ENCODE measurements at regions not wholly inside any gene's neighbourhood (a gene's known extent, or its start where the extent isn't known, plus 50 kb on each side); places are given as distances from the start of the nearest gene placed in this dataset.

DNA sequence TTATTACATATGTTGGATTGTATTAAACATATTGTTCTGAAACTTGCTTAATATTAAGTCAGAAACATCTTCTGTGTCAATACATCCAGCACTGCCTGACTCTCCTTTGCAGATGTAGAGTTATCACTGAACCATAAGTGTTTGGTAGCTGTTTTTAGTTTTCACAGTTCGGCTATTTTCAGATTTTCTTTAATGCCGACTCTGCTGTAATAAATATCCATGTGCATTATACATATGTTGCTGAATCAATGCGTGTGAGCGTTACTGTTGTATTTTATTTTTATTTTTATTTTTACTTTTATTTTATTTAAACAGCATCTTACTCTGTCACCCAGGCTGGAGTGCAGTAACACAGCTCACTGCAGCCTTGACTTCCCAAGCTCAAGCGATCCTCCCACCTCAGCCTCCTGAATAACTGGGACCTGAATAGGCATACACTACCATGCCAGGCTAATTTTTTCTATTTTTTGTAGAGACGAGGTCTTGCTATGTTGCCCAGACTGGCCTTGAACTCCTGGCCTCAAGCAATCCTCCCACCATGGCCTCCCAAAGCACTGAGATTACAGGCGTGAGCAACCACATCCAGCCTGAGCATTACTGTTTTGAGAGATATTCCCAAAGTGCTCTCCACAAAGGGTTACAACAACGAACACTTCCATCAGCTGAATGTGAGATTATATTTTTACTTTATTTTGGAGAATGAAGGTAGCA, 50.7 kb upstream of the NOCT start:
- no peak for DNase-seq (ENCODE audit: low read depth)

DNA sequence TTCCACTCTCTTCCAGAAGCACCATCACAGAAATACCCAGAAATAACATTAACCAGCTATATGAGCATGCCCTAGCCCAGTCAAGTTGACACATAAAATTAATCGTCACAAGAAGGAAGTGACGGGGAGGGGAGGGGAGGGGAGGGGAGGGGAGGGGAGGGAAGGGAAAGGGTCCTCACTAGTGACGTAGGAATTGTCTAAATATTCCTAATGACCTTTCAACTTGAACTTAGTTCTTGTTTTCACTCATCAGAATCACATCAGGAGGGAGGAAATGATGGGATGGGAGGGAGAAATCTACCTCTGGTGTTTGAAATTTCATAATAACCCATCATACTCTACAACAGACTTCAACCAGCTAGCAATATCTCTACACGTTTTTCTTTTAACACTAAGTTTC, 52.2 kb upstream of the NOCT start:
- DNase-seq (ENCODE audit: low read depth), result no peak

DNA sequence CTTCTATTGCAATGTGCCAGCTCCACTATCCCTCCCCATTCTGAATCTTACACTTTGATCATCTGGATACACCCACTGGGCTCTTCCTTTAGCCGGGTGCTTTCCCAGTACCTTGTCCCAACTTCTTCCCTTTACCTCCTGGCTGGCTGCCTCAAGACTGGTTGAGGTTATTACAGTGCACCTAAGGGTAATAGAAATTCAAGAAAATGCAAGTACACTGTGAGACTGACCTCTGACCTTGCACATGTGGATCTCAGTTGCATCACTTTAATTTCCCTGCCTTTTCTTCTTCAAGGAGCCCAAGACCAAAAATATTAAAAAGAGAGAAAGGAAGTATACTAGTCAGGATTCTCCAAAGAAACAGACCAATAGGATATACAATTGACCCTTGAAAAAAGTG, 53.9 kb upstream of the NOCT start:
- no peak for DNase-seq (ENCODE audit: low read depth)

DNA sequence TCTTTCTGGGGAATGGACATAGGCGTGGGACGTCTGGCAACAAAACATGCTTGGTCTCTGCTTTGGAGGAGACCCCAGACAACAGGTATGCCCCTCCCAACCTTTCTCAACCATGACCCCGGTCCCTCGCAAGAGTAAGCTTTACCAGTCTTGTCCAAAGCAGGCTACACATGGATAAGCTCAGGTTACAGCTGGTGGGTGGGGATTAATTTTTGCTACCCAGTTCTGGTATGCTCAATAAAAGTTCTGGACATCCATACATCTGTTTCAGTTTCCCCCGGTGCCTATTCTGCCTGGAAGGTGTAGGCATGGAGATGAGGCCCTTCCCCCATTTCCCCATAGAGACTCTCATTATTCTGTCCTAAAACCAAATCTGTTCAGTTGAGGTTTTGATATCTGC, 54.5 kb upstream of the NOCT start:
- DNase-seq (ENCODE audit: low read depth), result no peak

DNA sequence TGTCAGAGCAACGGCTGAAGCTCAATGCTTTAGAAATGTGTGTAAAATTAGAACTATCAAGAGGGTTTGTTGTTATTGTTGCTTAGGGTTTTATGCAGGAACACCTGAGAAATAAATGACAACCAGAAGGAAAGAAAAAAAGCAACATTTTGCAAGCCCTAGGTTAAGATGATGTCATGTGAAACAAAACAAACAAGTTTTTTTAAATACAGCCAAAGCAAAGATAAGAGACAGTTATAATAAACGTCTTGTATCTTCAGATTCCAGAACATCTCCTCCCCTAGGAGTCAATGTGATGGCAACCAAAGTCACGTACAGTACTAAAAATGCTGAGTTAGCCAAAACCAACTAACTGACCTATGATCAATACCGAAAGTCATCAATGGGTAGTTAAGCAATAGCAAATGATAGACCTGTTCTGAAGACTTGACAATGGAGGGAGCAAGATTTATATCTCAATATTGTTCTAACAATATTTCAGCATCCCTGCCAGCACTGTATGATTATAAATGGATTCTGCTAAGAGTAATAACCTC, 55.3 kb upstream of the NOCT start:
- DNase-seq (ENCODE audit: low read depth), result no peak

DNA sequence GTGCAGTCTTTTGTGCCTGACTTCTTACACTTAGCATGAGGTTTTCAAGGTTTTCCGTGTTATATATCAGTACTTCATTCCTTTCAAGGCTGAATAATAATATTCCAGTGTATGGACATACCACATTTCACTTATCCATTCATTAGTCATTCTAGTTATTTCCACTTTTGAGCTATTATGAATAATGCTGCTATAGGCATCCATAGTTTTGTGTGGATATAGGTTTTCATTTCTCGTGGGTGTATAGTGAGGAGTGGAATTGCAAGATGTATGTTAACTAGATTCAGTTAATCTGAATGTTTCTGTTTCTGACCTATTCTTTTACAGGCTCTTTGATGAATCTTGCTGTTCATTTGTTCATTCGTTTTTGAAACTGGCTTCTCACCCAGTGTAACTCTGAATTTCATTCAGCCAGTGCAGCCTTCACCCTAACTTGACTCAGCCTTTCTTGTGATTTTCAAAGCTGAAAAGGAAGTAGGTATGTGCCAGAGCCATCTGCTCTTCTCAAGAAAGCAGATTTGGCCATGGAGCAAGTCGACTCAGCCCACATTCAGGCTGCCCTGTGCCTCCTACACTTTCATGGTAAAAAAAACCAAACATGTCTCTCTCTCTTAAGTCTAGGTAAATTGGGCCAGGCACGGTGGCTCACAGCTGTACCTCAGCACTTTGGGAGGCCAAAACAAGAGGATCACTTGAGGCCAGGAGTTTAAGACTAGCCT, 56.3 kb upstream of the NOCT start:
- DNase-seq (ENCODE audit: low read depth), result no peak

DNA sequence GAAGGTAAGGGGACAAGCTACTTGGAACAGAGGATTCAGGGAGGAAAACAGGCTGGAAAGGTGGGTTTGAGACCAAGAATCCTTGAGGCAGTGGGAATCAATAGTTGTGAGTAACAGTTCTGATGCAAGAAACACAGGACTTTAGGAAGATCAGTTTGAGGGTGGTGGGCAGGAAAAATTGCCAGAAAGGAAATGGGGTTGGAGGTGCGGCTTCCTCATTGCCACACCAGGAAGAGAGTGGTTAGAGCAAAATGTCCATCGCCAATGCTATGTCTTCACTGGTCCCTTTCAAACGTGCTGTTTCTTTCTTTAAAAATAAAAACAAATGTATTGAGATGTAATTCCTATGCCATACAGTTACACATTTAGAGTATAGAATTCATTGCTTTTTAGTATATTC, 57.1 kb upstream of the NOCT start:
- no peak for DNase-seq (ENCODE audit: low read depth)

DNA sequence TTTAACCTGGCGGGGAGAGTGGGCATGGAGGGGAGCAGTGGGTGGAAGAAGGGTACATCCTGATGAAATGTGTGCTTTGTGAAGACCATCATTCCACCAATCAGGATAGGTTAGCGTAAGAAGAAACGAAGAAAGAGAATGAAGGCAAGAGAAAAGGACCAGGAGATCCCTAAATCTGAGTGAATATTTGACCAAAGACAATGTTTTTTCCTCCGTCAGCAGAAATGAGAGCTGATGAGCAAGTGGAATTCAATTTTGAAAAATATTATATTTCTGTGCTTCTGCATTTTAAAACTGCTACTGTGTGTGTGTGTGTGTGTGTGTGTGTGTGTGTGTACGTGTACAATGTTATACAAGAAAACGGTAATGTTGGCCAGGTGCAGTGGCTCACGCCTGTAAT, 58.3 kb upstream of the NOCT start:
- DNase-seq (ENCODE audit: low read depth), result no peak

DNA sequence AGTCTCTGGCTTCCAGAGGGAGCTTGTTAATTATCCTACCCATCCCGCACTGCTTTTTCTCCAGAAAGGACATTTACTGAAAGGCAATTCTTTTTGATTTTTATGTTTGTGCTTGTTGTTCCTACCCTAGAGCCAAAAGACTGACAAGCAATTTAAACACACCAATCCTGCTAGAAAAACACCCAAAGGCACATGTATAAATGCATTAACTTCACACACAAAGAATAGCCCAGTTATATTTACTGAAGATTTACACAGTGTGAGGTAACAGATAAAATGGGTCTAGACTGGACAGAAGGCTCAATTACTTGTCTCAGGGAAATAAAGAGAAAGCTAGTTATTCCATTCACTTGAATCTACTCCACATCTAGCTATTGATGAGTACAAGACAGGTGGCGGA, 61.2 kb upstream of the NOCT start:
- DNase-seq (ENCODE audit: low read depth), result no peak

DNA sequence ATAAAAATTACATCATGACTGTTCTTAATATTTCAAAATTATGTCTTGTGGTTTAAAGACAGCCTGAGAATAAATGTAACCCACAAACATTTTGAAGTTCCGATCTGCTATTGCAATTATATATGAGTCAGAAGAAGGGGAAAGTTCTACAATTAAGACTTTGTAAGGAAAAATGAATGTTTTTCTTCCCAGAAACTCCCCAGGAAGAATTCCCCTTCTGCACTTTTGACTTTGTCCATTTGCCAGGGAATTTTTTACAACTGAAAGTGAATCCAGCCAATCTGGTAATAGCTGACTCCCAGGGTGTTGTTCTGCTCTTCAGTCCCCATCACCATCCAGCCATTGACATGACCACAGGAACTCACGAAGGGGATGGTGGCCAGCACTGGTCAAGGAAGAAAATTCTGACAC, 61.6 kb upstream of the NOCT start:
- DNase-seq (ENCODE audit: low read depth), result no peak

DNA sequence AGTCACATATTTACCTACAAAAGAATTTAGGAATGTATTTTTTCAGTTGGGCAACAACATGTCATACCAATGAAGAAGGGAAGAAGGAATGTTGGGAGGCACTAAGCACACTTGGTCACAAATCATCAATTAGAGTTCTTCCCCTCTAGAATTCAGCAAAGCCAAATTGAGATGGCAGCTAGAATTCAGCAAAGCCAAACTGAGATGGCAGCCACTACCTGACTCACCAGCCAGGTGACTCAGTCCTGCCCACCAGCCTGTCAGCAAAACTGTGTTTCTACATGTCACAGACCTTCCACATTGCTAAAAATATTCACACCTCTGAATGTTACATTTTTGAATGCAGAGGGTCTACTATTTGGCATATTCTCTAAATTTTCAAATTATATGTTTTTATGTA, 63.2 kb upstream of the NOCT start:
- DNase-seq (ENCODE audit: low read depth), result no peak

DNA sequence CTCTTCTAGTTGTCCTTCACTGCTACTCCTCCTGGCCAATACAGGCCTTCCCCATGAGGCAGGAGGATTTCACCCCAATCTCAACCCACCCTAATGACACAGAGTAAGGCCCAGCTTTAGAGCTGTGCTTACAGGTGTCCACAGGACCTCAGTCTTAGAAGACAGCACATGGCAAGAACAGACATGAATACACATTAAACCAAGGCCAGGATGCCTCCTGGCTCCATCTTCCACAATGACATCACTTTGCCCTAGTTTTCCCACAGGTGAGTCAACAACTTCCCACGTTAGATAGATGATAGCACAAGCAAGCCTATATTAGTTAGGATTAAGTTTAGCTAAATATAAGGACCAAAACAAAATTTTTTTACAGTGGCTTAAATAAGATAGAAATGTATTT, 63.8 kb upstream of the NOCT start:
- no peak for DNase-seq (ENCODE audit: low read depth)

DNA sequence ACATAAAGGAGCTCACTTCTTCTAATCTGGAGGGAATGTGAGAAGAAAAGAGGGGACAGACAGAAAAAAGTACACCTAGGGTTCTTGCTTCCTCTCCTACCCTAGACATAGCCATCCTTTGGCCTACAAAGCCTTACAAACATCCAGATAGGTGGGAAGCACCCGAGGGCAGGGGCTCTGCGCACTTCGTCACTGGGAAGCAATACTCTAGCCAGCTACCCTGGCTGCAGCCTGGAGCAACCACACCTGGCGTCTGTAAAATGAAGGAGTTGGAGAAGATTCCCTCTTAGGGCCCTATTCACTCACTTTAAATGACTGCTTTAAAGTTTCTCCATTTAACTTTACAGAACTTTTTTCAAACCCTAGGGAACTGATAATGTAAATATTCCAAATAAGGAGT, 65.7 kb upstream of the NOCT start:
- DNase-seq (ENCODE audit: low read depth), result no peak

DNA sequence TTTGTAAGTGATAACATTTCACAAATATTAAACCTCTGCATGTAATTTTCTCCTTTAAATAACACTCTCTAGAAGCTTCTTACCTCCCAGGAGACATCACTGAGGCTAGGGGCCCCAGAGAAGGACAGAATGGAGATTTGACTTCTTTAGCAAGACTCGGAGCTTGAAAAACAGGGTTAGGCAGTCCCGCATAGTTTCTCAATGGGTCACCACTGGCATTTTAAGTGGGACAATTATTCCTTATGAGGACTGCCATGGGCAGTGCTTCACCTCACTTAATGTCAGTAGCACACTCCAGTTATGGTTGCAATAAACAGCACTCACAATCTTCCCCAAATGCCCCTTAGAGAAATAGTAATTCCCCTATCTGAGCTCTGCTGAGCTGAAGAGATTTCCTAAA, 66.7 kb upstream of the NOCT start:
- no peak for DNase-seq (ENCODE audit: low read depth)

DNA sequence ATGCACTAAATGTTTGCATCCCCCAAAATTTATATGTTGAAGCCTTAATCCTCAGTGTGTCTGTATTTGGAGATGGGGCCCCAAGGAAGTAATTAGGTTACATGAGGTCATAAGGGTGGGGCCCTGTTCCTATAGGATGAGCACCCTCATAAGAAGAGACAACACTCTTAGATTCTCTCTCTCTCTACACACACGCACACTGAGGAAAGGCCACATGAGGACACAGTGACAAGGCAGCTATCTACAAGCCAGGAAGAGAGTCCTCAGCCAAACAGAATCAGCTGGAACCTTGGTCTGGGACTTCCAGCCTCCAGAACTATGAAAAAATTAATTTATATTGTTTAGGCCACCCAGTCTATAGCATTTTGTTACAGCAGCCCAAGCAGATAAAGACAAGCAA, 69.3 kb upstream of the NOCT start:
- no peak for DNase-seq (ENCODE audit: low read depth)

DNA sequence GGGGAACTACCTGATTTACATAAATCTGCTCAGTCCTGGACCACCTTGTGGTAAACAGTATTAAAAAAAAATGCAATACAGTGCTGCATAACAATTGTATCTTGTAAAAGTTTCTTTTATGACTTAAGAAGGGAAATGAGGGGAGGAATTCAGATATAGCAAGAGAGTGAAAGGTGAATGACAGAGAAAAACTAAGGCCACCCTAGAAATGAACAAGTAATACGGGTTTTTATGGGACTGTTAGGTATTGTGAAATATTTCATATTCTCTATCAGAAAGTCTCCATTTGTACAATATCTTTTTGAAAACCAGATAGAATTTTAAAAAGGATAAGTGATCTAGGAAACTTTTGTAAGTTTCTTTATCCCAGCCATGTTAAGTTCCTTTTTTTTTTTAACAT, 69.7 kb upstream of the NOCT start:
- DNase-seq (ENCODE audit: low read depth), result no peak

DNA sequence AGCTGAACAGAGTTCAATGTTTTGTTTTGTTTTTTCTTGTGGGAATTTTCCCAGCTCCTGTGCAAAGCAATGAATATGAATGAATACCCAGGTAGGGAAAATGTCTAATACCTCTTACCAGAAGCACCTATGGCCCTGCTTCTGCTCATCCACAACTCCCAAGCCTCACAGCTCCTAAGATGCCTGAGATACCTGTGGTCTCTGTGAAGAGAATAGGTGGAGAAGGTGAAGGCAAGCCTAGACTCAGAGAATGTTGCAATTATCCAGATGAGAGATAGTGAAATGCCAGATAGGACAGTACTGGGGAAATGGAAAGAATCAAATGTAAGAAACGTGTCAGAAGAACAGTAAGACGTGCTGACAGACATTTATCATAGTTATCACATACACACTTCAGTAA, 70.2 kb upstream of the NOCT start:
- DNase-seq (ENCODE audit: low read depth), result no peak

DNA sequence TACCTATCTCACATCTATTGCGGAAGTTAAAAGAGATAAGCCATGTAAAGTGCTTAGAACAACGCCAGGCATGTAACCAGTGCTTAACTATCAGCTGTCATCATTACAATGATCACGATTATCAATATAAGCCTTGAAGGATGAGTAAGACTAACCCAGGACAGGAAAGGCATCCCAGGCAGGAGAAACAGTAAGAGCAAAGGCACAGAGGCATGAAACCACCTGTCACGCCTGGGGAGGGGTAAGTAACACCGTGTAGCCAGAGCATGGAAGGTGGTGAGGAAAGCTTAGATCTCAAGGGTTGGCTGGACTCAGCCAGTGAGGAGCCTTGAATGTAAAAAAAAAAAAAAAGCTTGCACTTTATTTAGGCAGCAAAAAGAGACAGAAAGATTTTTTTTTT, 71.7 kb upstream of the NOCT start:
- no peak for DNase-seq (ENCODE audit: low read depth)

DNA sequence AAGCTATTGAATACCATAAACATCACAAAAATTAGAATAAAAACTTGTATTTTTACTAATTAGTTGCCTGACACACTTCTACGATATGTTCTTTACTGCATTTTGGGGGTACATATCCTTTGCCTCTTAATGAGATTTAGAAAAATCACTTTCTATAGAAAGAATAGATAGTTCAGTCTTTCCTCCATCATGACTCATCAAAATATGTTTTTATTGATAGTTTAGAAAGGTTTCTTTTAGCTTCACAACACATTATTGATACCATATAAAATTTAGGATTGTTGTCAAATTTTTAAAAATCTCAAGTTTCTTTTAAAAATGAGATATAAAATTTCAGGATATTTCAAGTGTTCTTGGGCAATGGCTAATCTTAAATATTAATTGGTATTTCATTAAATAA, 74.5 kb upstream of the NOCT start:
- DNase-seq (ENCODE audit: low read depth), result no peak

DNA sequence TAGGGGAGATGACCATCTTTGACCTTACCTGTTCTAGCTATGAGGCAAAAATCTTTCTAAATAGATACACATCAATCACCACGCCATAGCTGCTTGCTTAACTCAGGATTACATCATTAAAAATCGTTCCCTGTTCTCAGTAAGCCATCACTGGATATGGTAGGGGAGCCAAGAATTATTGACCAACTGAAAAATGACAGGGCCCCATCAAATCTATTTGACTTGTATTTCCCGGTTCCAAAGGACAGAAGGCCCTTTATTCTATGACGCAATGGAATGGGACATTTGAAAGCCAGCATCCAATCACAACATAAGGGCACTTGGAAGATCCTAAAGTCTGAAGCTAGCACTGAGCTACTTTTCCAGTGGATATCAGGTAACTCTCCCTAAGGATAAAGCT, 75.6 kb upstream of the NOCT start:
- DNase-seq (ENCODE audit: low read depth), result no peak

DNA sequence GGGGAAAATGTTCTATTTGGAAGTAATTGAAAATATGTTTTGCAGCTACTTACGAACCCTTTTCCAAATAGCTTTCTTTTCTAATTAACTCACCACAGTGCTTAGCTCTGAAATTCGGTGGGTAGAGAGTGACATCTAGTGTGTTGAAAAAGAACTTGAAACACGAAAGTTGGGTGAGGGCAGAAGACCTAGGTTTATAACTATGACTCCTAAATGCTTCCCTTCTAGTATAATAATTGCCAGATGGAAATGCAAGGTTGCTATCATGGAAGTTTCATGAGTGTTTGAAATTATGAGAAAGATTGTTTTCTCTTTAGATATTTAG, 77.3 kb upstream of the NOCT start:
- no peak for DNase-seq (ENCODE audit: low read depth)

DNA sequence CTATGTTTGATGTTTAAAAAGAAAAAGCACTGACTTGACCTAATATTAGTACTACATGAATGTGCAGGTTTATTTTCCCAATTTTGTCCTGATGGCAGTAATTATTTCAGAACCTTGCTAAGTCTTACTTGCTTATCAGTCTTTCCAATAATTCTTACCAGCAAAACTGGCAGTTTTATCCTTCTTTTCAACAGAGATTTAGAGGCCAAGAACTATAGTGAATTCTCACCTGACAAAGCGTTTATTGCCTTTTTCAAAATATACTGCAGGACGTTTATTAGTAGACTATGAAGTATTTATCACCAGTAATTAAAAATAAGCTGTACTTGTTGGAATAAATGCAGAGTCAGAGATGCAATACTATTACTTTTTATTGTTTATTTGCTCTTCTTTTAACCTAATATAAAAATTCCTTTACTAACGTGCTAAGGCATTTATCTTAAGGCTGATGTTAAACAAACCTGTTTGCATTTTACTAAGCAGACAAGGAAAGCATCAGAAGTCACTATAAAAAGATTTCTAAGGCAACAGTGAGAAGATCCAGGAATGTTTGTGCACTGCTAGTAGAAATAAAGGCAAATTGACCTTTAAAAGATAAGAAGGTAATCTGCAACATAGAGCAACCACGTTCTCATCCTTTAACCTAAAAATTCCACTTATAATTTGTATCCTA, 80.3 kb upstream of the NOCT start:
- DNase-seq (ENCODE audit: low read depth), result no peak

DNA sequence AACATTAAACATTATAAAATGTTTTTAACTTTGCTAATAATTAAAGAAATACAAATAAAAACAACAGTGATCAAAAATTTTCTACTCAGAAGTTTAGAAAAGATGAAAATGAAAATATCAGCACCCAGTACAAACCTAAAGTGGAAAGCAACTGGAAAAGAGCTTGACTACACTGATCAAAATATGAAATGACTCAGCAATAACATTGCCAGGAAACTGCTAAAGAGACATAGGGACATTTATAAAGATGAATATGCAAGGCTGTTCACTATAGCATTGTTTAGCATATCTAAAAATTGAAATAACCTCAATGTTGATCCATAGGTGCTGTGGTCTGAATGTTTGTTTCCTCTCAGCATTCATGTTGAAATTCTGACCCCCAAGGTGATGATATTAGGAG, 88.5 kb upstream of the NOCT start:
- no peak for DNase-seq (ENCODE audit: low read depth)

DNA sequence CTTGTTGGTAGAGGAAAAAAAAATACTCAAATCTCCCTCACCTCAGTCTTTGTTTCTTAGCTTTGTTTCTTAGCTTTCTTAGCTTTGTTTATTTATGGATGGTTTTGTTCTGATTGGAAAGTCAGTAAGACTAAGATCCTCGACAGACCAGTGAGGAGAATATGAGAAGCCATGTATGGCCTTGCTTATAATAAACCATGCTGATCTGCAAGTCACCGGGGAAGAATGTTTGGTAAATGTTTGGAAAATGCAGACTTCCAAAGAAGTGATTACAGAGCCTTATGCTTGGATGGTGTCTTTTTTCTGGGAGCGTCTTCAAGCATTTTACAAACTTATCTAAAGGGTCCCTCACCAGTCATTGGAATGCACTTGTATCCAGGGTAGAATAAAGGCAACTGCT, 90.1 kb upstream of the NOCT start:
- DNase-seq (ENCODE audit: low read depth), result no peak
